ENCODE measurements at regions not wholly inside any gene's neighbourhood (a gene's known extent, or its start where the extent isn't known, plus 50 kb on each side); places are given as distances from the start of the nearest gene placed in this dataset.
A peak's percentile ranks its signal among the peaks of the same experiment; 100 is the strongest.

DNA sequence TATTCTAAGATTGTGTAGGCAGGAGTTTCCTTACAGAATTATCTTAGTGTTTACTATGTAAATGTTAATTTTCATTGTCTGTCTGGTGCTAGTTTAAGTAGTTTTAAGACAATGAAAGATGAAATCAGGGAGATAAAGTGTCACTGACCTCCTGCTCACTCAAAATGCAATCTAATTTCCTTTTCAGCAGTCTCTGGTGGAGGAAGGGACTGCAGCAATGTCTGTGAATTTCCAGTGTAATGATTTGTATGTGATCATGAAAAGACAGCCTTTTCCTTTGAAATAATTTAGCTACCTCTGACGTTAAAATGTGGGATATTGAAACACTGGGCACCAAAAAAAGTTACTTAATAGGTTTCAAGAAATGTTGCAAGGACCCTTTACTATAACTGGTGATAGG, 779.7 kb upstream of the FLRT2 start:
- H3K4me1 ChIP-seq: no peaks in the 10 kb centered on the region
- no peak for DNase-seq
- no peaks in the 10 kb centered on the region for H3K9me3 ChIP-seq
- no peaks in the 10 kb centered on the region for H3K27me3 ChIP-seq
- no peak overlapping the region for H3K4me3 ChIP-seq
- no peak overlapping the region for H3K27ac ChIP-seq
- no peaks in the 10 kb centered on the region for H3K36me3 ChIP-seq
- no peak for TF ChIP-seq CTCF (IDR thresholded peaks at IDR 0.05)
- ATAC-seq: no peak
- intact Hi-C loops (cut with DNase I): no loop called here

- intact Hi-C loops (cut with DNase I): no loop called here
- DNase-seq (no peak), ATAC-seq (no peak)
- Histone ChIP-seq H3K9me3 (no peaks in the 10 kb centered on the region), H3K27ac (no peak overlapping the region), H3K4me1 (no peaks in the 10 kb centered on the region), H3K36me3 (no peaks in the 10 kb centered on the region), H3K4me3 (peak overlapping the region; percentile 4), H3K27me3 (no peaks in the 10 kb centered on the region)
- no peak for TF ChIP-seq CTCF (IDR thresholded peaks at IDR 0.05)
These were observed 779.0 kb upstream of the FLRT2 start for GRCh38 chr14:84750763-84751554.

DNA sequence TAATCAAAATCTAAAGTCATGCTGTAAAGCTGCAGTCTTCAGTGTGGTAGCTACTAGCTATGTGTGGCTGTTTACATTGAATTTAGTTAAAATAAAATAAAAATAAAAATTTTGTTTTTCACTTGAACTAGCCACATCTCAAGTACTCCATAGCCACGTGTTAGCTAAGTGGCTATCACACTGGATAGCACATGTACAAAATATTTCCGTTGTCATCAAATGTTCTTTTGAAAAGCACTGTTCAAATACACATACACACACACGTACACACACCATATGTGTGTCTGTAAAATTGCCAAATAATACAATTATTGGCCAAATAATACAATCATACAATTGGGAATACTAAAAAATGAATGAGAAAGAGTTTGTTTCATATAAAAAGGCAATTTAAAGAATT, 778.2 kb upstream of the FLRT2 start:
- Histone ChIP-seq H3K9me3 (no peaks in the 10 kb centered on the region), H3K27me3 (no peaks in the 10 kb centered on the region), H3K36me3 (no peaks in the 10 kb centered on the region), H3K4me3 (no peak overlapping the region), H3K27ac (no peak overlapping the region), H3K4me1 (no peaks in the 10 kb centered on the region)
- DNase-seq: no peak
- no peak for ATAC-seq
- intact Hi-C loops (cut with DNase I): no loop called here
- no peak for TF ChIP-seq CTCF (IDR thresholded peaks at IDR 0.05)

GRCh38 chr14:84760489-84761126, 769.3 kb upstream of the FLRT2 start:
- DNase-seq (no peak), ATAC-seq (no peak)
- TF ChIP-seq CTCF (IDR thresholded peaks at IDR 0.05): no peak
- H3K4me3 ChIP-seq: no peak overlapping the region
- H3K4me1 ChIP-seq: no peaks in the 10 kb centered on the region
- no peak overlapping the region for H3K27ac ChIP-seq
- H3K36me3 ChIP-seq: no peaks in the 10 kb centered on the region
- intact Hi-C loops (cut with DNase I): no loop called here
- no peaks in the 10 kb centered on the region for H3K27me3 ChIP-seq
- H3K9me3 ChIP-seq: peaks cover 12% of the 10 kb centered on the region

DNA sequence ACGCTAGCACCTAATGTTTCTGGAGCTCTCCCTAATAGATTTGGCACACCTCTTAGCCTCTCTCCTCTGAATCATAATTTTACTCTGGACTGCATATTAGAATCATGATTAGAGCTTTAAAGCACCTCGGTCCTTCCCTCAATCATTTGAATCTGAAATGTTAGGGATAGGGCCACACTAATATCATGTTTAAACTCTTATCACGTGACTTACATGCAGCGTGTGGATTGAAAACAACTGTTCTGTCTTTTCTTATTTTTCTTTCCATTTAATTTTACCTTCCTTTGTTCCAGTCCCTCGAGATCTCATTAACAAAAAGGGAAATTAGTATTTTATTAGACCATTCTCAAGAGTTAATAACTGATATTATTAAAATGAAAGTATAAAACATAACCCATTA, 762.5 kb upstream of the FLRT2 start:
- TF ChIP-seq CTCF (IDR thresholded peaks at IDR 0.05): no peak

More for the DNA sequence above, 762.5 kb upstream of the FLRT2 start:
- Histone ChIP-seq H3K27me3 (no peaks in the 10 kb centered on the region), H3K4me1 (no peaks in the 10 kb centered on the region), H3K4me3 (no peak overlapping the region), H3K9me3 (peaks cover 16% of the 10 kb centered on the region), H3K27ac (no peak overlapping the region), H3K36me3 (no peaks in the 10 kb centered on the region)
- intact Hi-C loops (cut with DNase I): no loop called here
- DNase-seq (no peak), ATAC-seq (no peak)
